Stimulated activated CD4-positive, alpha-beta T cell treated with anti-CD3 and anti-CD28 coated beads, Interleukin-15, amount 100 ng/mL, for 1 hour (primary cell): ENCODE measurements at regions not wholly inside any gene's neighbourhood (a gene's known extent, or its start where the extent isn't known, plus 50 kb on each side); places are given as distances from the start of the nearest gene placed in this dataset.

Source experiments
- DNase-seq, 2 donors: peaks; one replicate each; pipeline ENCODE4 v3.0.0-alpha.2; 2020; ENCODE audit warnings: low read depth in 1 of 2, low spot score in 1 of 2

- no peak for DNase-seq
Measured at GRCh38 chr13:109892101-109892500, 105.7 kb upstream of the IRS2 start.

- no peak for DNase-seq
Measured at GRCh38 chr13:109885235-109885634, 98.9 kb upstream of the IRS2 start.

GRCh38 chr13:109884462-109884861 is 98.1 kb upstream of the IRS2 start:
- DNase-seq = no peak

GRCh38 chr13:109883181-109884180 is 97.1 kb upstream of the IRS2 start:
- DNase-seq = no peak

- no peak for DNase-seq
Measured at GRCh38 chr13:109881961-109882558, 95.7 kb upstream of the IRS2 start.

GRCh38 chr13:109881347-109881725 is 95.0 kb upstream of the IRS2 start:
- no peak for DNase-seq

GRCh38 chr13:109880371-109881346 is 94.3 kb upstream of the IRS2 start:
- no peak for DNase-seq

GRCh38 chr13:109879338-109879737 is 93.0 kb upstream of the IRS2 start:
- DNase-seq = no peak

GRCh38 chr13:109877809-109878208 is 91.4 kb upstream of the IRS2 start:
- DNase-seq = no peak

GRCh38 chr13:109875746-109876145 is 89.4 kb upstream of the IRS2 start:
- DNase-seq = no peak

GRCh38 chr13:109874484-109875454 is 88.4 kb upstream of the IRS2 start:
- no peak for DNase-seq

GRCh38 chr13:109873351-109874123 is 87.2 kb upstream of the IRS2 start:
- no peak for DNase-seq

GRCh38 chr13:109872864-109873263 is 86.5 kb upstream of the IRS2 start:
- no peak for DNase-seq

GRCh38 chr13:109870696-109871370 is 84.5 kb upstream of the IRS2 start:
- DNase-seq = no peak

GRCh38 chr13:109870274-109870673 is 83.9 kb upstream of the IRS2 start:
- DNase-seq = no peak

GRCh38 chr13:109869312-109870237 is 83.2 kb upstream of the IRS2 start:
- DNase-seq = peak in 1 of 2 donors; percentile 3

- DNase-seq = no peak
Measured at GRCh38 chr13:109868578-109869311, 82.4 kb upstream of the IRS2 start.
